ENCODE measurements at regions not wholly inside any gene's neighbourhood (a gene's known extent, or its start where the extent isn't known, plus 50 kb on each side); places are given as distances from the start of the nearest gene placed in this dataset.

- H3K4me3 ChIP-seq: no peak overlapping the region
- no peaks in the 10 kb centered on the region for H4K20me1 ChIP-seq (ENCODE audit: low read depth)
- no peak overlapping the region for H3K4me2 ChIP-seq
- H3K27me3 ChIP-seq: no peaks in the 10 kb centered on the region
- H2AFZ ChIP-seq (replicated peaks): no peak overlapping the region
- Mint-ChIP-seq H3K36me3 (no peaks in the 10 kb centered on the region), H3K27me3 (ENCODE audit: insufficient read depth, low read depth) (no peaks in the 10 kb centered on the region), H3K27ac (no peak overlapping the region), H3K4me1 (peaks cover 14% of the 10 kb centered on the region), H3K4me3 (no peak overlapping the region), H3K9me3 (no peaks in the 10 kb centered on the region)
- no peaks in the 10 kb centered on the region for H3K9me3 ChIP-seq (ENCODE audit: low read depth)
- peaks cover 6% of the 10 kb centered on the region for H3F3A ChIP-seq (ENCODE audit: low read depth)
- H3K36me3 ChIP-seq: no peaks in the 10 kb centered on the region
- H3K4me1 ChIP-seq: peaks cover 19% of the 10 kb centered on the region
- DNase-seq (ENCODE audit: low spot score): no peak
- TF ChIP-seq EZH2phosphoT487 (IDR thresholded peaks at IDR 0.05): no peak
- no peak for TF ChIP-seq CTCF (IDR thresholded peaks at IDR 0.05)
- TF ChIP-seq EZH2 (IDR thresholded peaks at IDR 0.05): no peak
- H3K27ac ChIP-seq: no peak overlapping the region
- no peaks in the 10 kb centered on the region for H3K79me2 ChIP-seq (ENCODE audit: low read depth)
- H3K9ac ChIP-seq: no peak overlapping the region
Observed at GRCh38 chr2:57859755-57860154, 186.9 kb upstream of the VRK2 start.

GRCh38 chr2:57862153-57862552, 184.5 kb upstream of the VRK2 start:
- Histone ChIP-seq H3K27me3 (no peaks in the 10 kb centered on the region), H3K9ac (no peak overlapping the region), H3K9me3 (ENCODE audit: low read depth) (no peaks in the 10 kb centered on the region), H3K27ac (no peak overlapping the region), H3K4me3 (no peak overlapping the region), H3K79me2 (ENCODE audit: low read depth) (no peaks in the 10 kb centered on the region), H3K36me3 (no peaks in the 10 kb centered on the region), H2AFZ (replicated peaks) (no peak overlapping the region), H3K4me1 (peaks cover 15% of the 10 kb centered on the region), H3K4me2 (peak overlapping the region; percentile 24), H3F3A (ENCODE audit: low read depth) (peaks cover 6% of the 10 kb centered on the region), H4K20me1 (ENCODE audit: low read depth) (no peaks in the 10 kb centered on the region)
- H3K27ac Mint-ChIP-seq: no peak overlapping the region
- no peak for TF ChIP-seq EZH2 (IDR thresholded peaks at IDR 0.05)
- TF ChIP-seq EZH2phosphoT487 (IDR thresholded peaks at IDR 0.05): no peak
- no peak for TF ChIP-seq CTCF (IDR thresholded peaks at IDR 0.05)
- DNase-seq (ENCODE audit: low spot score): no peak
- no peaks in the 10 kb centered on the region for H3K27me3 Mint-ChIP-seq (ENCODE audit: insufficient read depth, low read depth)
- no peaks in the 10 kb centered on the region for H3K9me3 Mint-ChIP-seq
- H3K4me1 Mint-ChIP-seq: peaks cover 10% of the 10 kb centered on the region
- H3K4me3 Mint-ChIP-seq: no peak overlapping the region
- no peaks in the 10 kb centered on the region for H3K36me3 Mint-ChIP-seq

DNA sequence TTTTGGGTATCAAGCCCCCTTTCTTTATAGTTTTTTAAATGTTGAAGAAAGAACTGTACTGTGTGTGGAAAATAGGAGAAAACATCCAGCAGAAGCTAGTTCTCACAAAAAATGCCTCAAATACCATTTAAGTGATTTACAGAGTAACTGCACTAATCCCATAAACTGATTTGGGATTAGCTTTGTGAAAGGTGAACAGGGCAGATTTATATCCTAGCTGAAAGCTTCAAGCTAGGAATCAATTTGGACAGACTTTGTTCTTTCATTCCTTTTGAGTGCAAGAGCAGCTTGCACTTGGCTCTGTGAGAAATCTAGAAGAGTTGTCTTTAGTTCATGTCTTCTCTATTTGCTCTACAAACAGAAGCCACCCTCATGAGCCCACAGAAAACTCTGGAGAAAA, 183.9 kb upstream of the VRK2 start:
- peaks cover 3% of the 10 kb centered on the region for H3K27me3 Mint-ChIP-seq (ENCODE audit: insufficient read depth, low read depth)
- Histone ChIP-seq H4K20me1 (ENCODE audit: low read depth) (no peaks in the 10 kb centered on the region), H3K27ac (no peak overlapping the region), H3K4me2 (peak overlapping the region; percentile 24), H3K79me2 (ENCODE audit: low read depth) (no peaks in the 10 kb centered on the region), H3K27me3 (no peaks in the 10 kb centered on the region), H3K9me3 (ENCODE audit: low read depth) (no peaks in the 10 kb centered on the region), H3K4me3 (no peak overlapping the region), H3K4me1 (peaks cover 15% of the 10 kb centered on the region), H2AFZ (replicated peaks) (no peak overlapping the region), H3F3A (ENCODE audit: low read depth) (peaks cover 6% of the 10 kb centered on the region), H3K36me3 (no peaks in the 10 kb centered on the region), H3K9ac (no peak overlapping the region)
- H3K4me3 Mint-ChIP-seq: no peak overlapping the region
- TF ChIP-seq CTCF (IDR thresholded peaks at IDR 0.05) (no peak), EZH2 (IDR thresholded peaks at IDR 0.05) (no peak), EZH2phosphoT487 (IDR thresholded peaks at IDR 0.05) (no peak)
- H3K36me3 Mint-ChIP-seq: no peaks in the 10 kb centered on the region
- H3K9me3 Mint-ChIP-seq: peaks cover under 1% of the 10 kb centered on the region
- peak; percentile 37 for DNase-seq (ENCODE audit: low spot score)
- no peak overlapping the region for H3K27ac Mint-ChIP-seq
- peaks cover 10% of the 10 kb centered on the region for H3K4me1 Mint-ChIP-seq
